HG02884 (cell line): ENCODE measurements at regions not wholly inside any gene's neighbourhood (a gene's known extent, or its start where the extent isn't known, plus 50 kb on each side); places are given as distances from the start of the nearest gene placed in this dataset.

Source experiments
- ATAC-seq: cut with Tn5 transposase; IDR thresholded peaks from one replicate; pipeline ENCODE4 v1.9.1; 2021; ENCODE audit warnings: mild to moderate bottlenecking, moderate library complexity; ENCODE audit not compliant: unreplicated experiment

GRCh38 chr1:165036403-165036802 is 320.1 kb downstream of the LMX1A start:
- ATAC-seq: no peak

GRCh38 chr1:165034136-165034809 is 322.2 kb downstream of the LMX1A start:
- ATAC-seq: no peak

- no peak for ATAC-seq
These were observed 325.5 kb downstream of the LMX1A start for GRCh38 chr1:165031001-165031400.

GRCh38 chr1:165025805-165026204 is 330.7 kb downstream of the LMX1A start:
- ATAC-seq: no peak

GRCh38 chr1:165014753-165015152 is 341.8 kb downstream of the LMX1A start:
- no peak for ATAC-seq

- no peak for ATAC-seq
These were observed 344.5 kb downstream of the LMX1A start for GRCh38 chr1:165011991-165012531.

GRCh38 chr1:165011186-165011585 is 345.3 kb downstream of the LMX1A start:
- ATAC-seq: no peak

GRCh38 chr1:165010418-165011070 is 346.0 kb downstream of the LMX1A start:
- no peak for ATAC-seq

GRCh38 chr1:165006831-165007230 is 349.7 kb downstream of the LMX1A start:
- no peak for ATAC-seq

GRCh38 chr1:164999146-164999545 is 357.4 kb downstream of the LMX1A start:
- ATAC-seq: no peak

- no peak for ATAC-seq
These were observed 364.7 kb downstream of the LMX1A start for GRCh38 chr1:164991763-164992314.

- no peak for ATAC-seq
These were observed 373.4 kb downstream of the LMX1A start for GRCh38 chr1:164983023-164983650.

GRCh38 chr1:164982545-164982944 is 374.0 kb downstream of the LMX1A start:
- no peak for ATAC-seq

GRCh38 chr1:164977561-164977960 is 379.0 kb downstream of the LMX1A start:
- ATAC-seq: no peak

GRCh38 chr1:164971921-164972415 is 384.5 kb downstream of the LMX1A start:
- no peak for ATAC-seq

- no peak for ATAC-seq
These were observed 385.1 kb downstream of the LMX1A start for GRCh38 chr1:164971391-164971790.

- ATAC-seq: no peak
These were observed 387.3 kb downstream of the LMX1A start for GRCh38 chr1:164969253-164969652.

GRCh38 chr1:164967300-164967699 is 389.2 kb downstream of the LMX1A start:
- no peak for ATAC-seq

- ATAC-seq: no peak
These were observed 394.8 kb downstream of the LMX1A start for GRCh38 chr1:164961715-164962114.

GRCh38 chr1:164958982-164959768 is 397.3 kb downstream of the LMX1A start:
- ATAC-seq: no peak

- no peak for ATAC-seq
These were observed 394.8 kb downstream of the PBX1 start for GRCh38 chr1:164953815-164954214.
